ENCODE measurements at regions not wholly inside any gene's neighbourhood (a gene's known extent, or its start where the extent isn't known, plus 50 kb on each side); places are given as distances from the start of the nearest gene placed in this dataset.
A peak's percentile ranks its signal among the peaks of the same experiment; 100 is the strongest.

DNA sequence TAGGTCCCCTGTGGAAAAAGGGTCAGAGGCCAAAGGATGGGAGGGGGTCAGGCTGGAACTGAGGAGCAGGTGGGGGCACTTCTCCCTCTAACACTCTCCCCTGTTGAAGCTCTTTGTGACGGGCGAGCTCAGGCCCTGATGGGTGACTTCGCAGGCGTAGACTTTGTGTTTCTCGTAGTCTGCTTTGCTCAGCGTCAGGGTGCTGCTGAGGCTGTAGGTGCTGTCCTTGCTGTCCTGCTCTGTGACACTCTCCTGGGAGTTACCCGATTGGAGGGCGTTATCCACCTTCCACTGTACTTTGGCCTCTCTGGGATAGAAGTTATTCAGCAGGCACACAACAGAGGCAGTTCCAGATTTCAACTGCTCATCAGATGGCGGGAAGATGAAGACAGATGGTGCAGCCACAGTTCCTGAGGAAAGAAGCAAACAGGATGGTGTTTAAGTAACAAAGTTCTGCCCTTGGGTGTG, 165.8 kb downstream of the RPIA start:
- DNase-seq (ENCODE audit: low read depth) = no peak
- TF ChIP-seq, protein P1, sequence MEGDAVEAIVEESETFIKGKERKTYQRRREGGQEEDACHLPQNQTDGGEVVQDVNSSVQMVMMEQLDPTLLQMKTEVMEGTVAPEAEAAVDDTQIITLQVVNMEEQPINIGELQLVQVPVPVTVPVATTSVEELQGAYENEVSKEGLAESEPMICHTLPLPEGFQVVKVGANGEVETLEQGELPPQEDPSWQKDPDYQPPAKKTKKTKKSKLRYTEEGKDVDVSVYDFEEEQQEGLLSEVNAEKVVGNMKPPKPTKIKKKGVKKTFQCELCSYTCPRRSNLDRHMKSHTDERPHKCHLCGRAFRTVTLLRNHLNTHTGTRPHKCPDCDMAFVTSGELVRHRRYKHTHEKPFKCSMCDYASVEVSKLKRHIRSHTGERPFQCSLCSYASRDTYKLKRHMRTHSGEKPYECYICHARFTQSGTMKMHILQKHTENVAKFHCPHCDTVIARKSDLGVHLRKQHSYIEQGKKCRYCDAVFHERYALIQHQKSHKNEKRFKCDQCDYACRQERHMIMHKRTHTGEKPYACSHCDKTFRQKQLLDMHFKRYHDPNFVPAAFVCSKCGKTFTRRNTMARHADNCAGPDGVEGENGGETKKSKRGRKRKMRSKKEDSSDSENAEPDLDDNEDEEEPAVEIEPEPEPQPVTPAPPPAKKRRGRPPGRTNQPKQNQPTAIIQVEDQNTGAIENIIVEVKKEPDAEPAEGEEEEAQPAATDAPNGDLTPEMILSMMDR (conservative IDR thresholded peaks at IDR 0.05; ENCODE audit: control insufficient read depth, insufficient read depth, low read depth, low read length) = no peak
- no peak overlapping the region for H3K4me3 ChIP-seq (ENCODE audit: control insufficient read depth, low read depth, low read length)

DNA sequence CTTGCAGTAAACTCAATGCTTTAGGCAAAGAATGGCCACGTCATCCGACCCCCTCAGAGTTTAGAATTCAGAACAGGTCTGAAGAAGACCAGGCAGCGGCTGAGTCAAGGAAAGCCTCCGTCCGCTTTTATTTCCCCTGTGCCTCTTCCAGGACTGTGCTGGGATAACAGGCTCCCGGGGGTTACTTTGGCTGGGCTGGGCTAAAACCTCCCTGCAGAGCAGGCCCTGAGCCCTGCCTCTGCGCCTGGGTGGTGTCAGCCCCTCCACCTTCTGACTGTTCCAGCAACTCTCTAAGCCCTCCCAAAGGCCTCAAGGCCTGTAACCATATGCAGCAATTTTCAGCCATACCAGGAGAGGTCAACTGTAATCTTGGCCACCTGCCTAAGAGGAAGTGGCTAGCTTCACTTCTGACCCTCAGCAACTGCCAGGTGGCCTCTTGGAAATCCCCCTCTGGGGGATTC, 166.5 kb downstream of the RPIA start:
- no peak overlapping the region for H3K4me3 ChIP-seq (ENCODE audit: control insufficient read depth, low read depth, low read length)
- peak; percentile 24 for DNase-seq (ENCODE audit: low read depth)
- TF ChIP-seq, protein P1 (conservative IDR thresholded peaks at IDR 0.05; ENCODE audit: control insufficient read depth, insufficient read depth, low read depth, low read length) = no peak

DNA sequence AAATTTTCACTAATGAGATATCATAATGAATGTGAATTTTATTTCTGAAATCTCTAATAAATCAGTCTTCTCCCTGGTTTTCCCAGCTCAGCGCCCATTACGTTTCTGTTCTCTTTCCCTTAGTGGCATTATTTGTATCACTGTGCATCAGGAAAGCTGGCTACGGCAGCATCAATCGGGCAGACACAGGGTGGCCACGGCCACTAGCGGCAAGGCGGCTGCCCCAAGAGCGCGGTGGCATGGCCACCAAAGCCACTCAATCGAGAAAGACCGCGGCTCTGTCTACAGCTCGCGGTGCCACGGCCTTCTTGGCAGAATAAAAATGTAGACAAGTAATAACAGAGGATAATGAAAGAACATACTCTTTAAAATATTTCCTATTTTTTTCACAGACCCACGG, 168.0 kb downstream of the RPIA start:
- TF ChIP-seq, protein P1 (conservative IDR thresholded peaks at IDR 0.05; ENCODE audit: control insufficient read depth, insufficient read depth, low read depth, low read length) = no peak
- no peak for DNase-seq (ENCODE audit: low read depth)

DNA sequence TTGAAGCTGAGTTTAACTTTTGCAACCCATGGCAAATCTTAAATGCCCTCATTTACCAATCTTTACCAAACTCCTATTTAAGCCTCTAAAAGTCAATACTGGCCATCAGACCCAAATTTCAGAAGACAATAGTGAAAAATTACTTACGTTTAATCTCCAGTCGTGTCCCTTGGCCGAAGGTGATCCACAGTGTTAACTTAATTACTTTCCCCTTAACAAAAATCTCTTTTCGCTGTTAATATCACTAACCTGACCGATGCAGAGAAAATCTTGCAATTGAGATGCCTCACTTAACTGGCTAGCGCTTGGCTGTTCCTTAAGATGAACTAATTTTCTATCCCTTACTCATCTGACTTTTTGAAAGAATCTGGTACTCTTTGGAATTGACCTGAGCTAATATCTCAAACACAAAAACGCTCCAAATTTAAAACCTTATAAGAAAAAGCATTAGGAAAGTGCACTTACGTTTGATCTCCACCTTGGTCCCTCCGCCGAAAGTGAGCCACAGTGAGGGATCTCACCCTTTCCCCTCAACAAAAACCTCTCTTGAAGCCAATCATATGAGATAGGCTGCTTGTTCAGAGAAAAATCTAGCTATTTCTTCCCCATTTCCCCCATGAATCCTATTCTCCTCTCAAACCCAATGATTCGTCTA, 169.1 kb downstream of the RPIA start:
- DNase-seq (ENCODE audit: low read depth) = no peak
- TF ChIP-seq, protein P1 (conservative IDR thresholded peaks at IDR 0.05; ENCODE audit: control insufficient read depth, insufficient read depth, low read depth, low read length) = no peak
- no peak overlapping the region for H3K4me3 ChIP-seq (ENCODE audit: control insufficient read depth, low read depth, low read length)

More for the DNA sequence above, 168.0 kb downstream of the RPIA start:
- no peak overlapping the region for H3K4me3 ChIP-seq (ENCODE audit: control insufficient read depth, low read depth, low read length)

DNA sequence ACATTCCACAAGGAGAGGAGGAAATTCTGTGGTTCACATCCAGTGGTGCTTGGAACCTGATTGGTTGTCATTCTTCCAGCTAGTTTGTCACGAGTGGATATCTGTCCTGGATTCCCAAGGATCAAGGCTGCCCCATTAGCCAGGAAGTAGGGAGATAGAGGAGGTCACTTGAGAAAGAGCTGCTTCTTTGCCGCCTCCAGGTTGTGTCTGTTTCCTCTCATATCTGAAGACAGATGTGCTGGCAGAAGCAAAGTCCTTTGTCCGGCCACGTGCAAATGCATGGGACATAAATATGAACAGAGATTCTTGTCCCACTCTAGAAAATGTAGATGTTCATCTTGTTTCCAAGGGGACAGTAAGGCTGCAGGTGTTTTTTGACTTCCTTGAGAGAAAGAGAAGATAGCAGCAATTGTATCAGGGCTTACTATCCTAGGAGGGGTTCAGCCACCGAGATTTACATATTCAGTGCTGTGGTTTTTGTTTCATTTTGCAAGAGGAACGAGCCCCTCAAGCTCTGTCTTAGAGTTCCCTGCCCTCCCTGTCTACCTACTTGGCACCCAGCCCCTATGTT, 174.4 kb downstream of the RPIA start:
- TF ChIP-seq, protein P1 (conservative IDR thresholded peaks at IDR 0.05; ENCODE audit: control insufficient read depth, insufficient read depth, low read depth, low read length) = no peak
- no peak for DNase-seq (ENCODE audit: low read depth)

DNA sequence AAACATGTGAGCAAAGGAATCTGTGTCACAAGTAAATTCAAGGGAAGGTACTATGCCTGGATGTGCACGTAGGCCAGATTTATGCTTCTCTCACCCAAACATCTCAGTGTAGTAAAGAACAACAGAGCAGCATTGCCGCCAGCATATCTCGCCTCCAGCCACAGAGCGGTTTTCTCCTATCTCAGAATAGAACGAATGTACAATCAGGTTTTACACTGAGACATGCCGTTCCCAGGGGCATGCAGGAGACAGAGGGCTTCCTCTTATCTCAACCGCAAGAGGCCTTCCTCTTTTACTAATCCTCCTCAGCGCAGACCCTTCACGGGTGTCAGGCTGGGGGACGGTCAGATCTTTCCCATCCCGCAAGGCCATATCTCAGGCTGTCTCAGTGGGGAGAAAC, 175.3 kb downstream of the RPIA start:
- H3K4me3 ChIP-seq (ENCODE audit: control insufficient read depth, low read depth, low read length) = no peak overlapping the region
- TF ChIP-seq, protein P1 (conservative IDR thresholded peaks at IDR 0.05; ENCODE audit: control insufficient read depth, insufficient read depth, low read depth, low read length) = no peak
- DNase-seq (ENCODE audit: low read depth) = no peak

More for the DNA sequence above, 174.4 kb downstream of the RPIA start:
- no peak overlapping the region for H3K4me3 ChIP-seq (ENCODE audit: control insufficient read depth, low read depth, low read length)
